Islet of Langerhans (tissue), 1 donor: ENCODE measurements at regions not wholly inside any gene's neighbourhood (a gene's known extent, or its start where the extent isn't known, plus 50 kb on each side); places are given as distances from the start of the nearest gene placed in this dataset.
"Not testable (repeated sequence)": the region's sequence is repeated elsewhere in the genome, so short reads cannot be mapped to it uniquely, and the experiment has no call there.

ENCODE experiments used
- FAIRE-seq: peaks from one replicate; lab custom pipeline; 2011; peaks lifted over from hg19 to GRCh38; lab: Jason Lieb, UNC

- no peak for FAIRE-seq
Measured at GRCh38 chr17:13869331-13869940, 199.9 kb upstream of the COX10 start.

GRCh38 chr17:13871261-13871660 is 198.0 kb upstream of the COX10 start:
- FAIRE-seq = no peak

- no peak for FAIRE-seq
Measured at GRCh38 chr17:13874134-13874533, 195.2 kb upstream of the COX10 start.

GRCh38 chr17:13874817-13875216 is 194.5 kb upstream of the COX10 start:
- FAIRE-seq = no peak

GRCh38 chr17:13879961-13880466 is 189.3 kb upstream of the COX10 start:
- no peak for FAIRE-seq

GRCh38 chr17:13883659-13884058 is 185.6 kb upstream of the COX10 start:
- FAIRE-seq = no peak

GRCh38 chr17:13884347-13884746 is 185.0 kb upstream of the COX10 start:
- FAIRE-seq = no peak

GRCh38 chr17:13885550-13885949 is 183.8 kb upstream of the COX10 start:
- no peak for FAIRE-seq

GRCh38 chr17:13885953-13886889 is 183.1 kb upstream of the COX10 start:
- no peak for FAIRE-seq

- FAIRE-seq = no peak
Measured at GRCh38 chr17:13888056-13888609, 181.2 kb upstream of the COX10 start.

GRCh38 chr17:13908971-13909370 is 160.3 kb upstream of the COX10 start:
- FAIRE-seq = not testable (repeated sequence)

- FAIRE-seq = no peak
Measured at GRCh38 chr17:13909901-13910519, 159.3 kb upstream of the COX10 start.

- no peak for FAIRE-seq
Measured at GRCh38 chr17:13917634-13918033, 151.7 kb upstream of the COX10 start.

GRCh38 chr17:13918247-13918646 is 151.1 kb upstream of the COX10 start:
- no peak for FAIRE-seq

- FAIRE-seq = no peak
Measured at GRCh38 chr17:13919818-13920217, 149.5 kb upstream of the COX10 start.

GRCh38 chr17:13920413-13920812 is 148.9 kb upstream of the COX10 start:
- no peak for FAIRE-seq

- FAIRE-seq = no peak
Measured at GRCh38 chr17:13921841-13922776, 147.2 kb upstream of the COX10 start.

GRCh38 chr17:13922885-13923284 is 146.4 kb upstream of the COX10 start:
- no peak for FAIRE-seq

GRCh38 chr17:13925579-13925978 is 143.7 kb upstream of the COX10 start:
- FAIRE-seq = no peak

- FAIRE-seq = no peak
Measured at GRCh38 chr17:13931111-13931526, 138.2 kb upstream of the COX10 start.

GRCh38 chr17:13931800-13932460 is 137.4 kb upstream of the COX10 start:
- no peak for FAIRE-seq
